Upper lobe of left lung (tissue), 6 donors: ENCODE measurements at regions not wholly inside any gene's neighbourhood (a gene's known extent, or its start where the extent isn't known, plus 50 kb on each side); places are given as distances from the start of the nearest gene placed in this dataset.

Experiments used
- ATAC-seq, 2 donors: fragments of 200-7000 bp; cut with Tn5 transposase; one replicate each; pipeline ENCODE4 v1.9.1; 2022; ENCODE audit warnings: mild to moderate bottlenecking in 2 of 2, moderate library complexity in 2 of 2; ENCODE audit not compliant: low FRiP score in 2 of 2
- DNase-seq, 2 donors: peaks; one replicate each; pipeline ENCODE4 v3.0.0-alpha.2; 2019 to 2020
- H3K27ac ChIP-seq, 4 donors: fragments of 200-600 bp; sonication (generic); one replicate each; pipeline ENCODE4 v1.5.1; 2016 to 2019
- H3K27me3 ChIP-seq, 4 donors: fragments of 200-600 bp; sonication (generic); one replicate each; pipeline ENCODE4 v1.5.1; 2017 to 2019
- H3K36me3 ChIP-seq, 4 donors: fragments of 200-600 bp; sonication (generic); one replicate each; pipeline ENCODE4 v1.5.1; 2016 to 2019
- H3K4me1 ChIP-seq, 4 donors: fragments of 200-600 bp; sonication (generic); one replicate each; pipeline ENCODE4 v1.5.1; 2018 to 2019
- H3K4me3 ChIP-seq, 4 donors: fragments of 200-600 bp; sonication (generic); one replicate each; pipeline ENCODE4 v1.5.1; 2017 to 2019; ENCODE audit warnings: mild to moderate bottlenecking in 2 of 4, moderate library complexity in 1 of 4
- H3K9me3 ChIP-seq, 4 donors: fragments of 200-600 bp; sonication (generic); one replicate each; pipeline ENCODE4 v1.5.1; 2018 to 2019
- EP300 ChIP-seq, 4 donors: sonication (generic); formaldehyde crosslinking; IDR thresholded peaks; one replicate each; pipeline ENCODE4 v1.5.1; 2017; ENCODE audit warnings: antibody characterized with exemption in 4 of 4, control low read depth in 2 of 4
- POLR2A ChIP-seq, 4 donors: fragments of 450-650 bp; IDR thresholded peaks; one replicate each; pipeline ENCODE4 v1.5.1; 2016 to 2017; ENCODE audit warnings: antibody characterized with exemption in 4 of 4, mild to moderate bottlenecking in 2 of 4
- POLR2AphosphoS5 ChIP-seq, 2 donors: sonication (generic); formaldehyde crosslinking; IDR thresholded peaks; one replicate each; pipeline ENCODE4 v1.5.1; 2017; ENCODE audit warnings: antibody characterized with exemption in 2 of 2
- WGBS, 2 donors: methylation state at CpG; one replicate each; pipeline ENCODE4 v1.1.5; 2017 to 2018; 5-methylcytosine and 5-hydroxymethylcytosine counted together
- TF ChIP-seq, protein P1 (sequence below), 6 experiments: fragments of 450-650 bp in 4 of 6; fragments of 200-600 bp in 2 of 6; sonication (generic) in 2 of 6; IDR thresholded peaks; one replicate each; pipeline ENCODE4 v1.5.1; 2016 to 2019; ENCODE audit warnings: antibody characterized with exemption in 6 of 6
- donor health status: DM: no; HTN: no; CAD: no; lungs with moderate emphysema.
- donor health status: DM: no; HTN: yes; CAD: no; lungs with severe emphysema.

DNA sequence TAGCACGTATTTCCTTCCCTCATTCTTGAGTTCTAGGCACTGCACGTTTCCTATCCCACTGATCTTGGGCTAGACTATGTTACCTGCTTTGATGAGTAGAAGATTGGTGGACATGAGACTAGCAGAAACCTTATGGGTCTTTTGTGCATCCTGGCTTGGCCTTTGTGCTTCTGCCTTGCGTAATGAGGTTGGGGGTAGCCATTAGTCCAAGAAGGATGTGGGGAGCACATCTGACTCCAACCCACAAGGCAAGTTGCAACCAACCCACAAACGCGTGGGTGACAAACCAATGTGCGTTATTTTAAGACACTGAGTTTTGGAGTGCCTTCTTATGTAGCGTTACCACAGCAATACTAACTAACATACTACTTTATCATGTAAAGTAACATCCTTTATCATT lies 180.4 kb upstream of the IRX5 start:
- no peak overlapping the region for H3K27ac ChIP-seq
- no peak for ATAC-seq

DNA sequence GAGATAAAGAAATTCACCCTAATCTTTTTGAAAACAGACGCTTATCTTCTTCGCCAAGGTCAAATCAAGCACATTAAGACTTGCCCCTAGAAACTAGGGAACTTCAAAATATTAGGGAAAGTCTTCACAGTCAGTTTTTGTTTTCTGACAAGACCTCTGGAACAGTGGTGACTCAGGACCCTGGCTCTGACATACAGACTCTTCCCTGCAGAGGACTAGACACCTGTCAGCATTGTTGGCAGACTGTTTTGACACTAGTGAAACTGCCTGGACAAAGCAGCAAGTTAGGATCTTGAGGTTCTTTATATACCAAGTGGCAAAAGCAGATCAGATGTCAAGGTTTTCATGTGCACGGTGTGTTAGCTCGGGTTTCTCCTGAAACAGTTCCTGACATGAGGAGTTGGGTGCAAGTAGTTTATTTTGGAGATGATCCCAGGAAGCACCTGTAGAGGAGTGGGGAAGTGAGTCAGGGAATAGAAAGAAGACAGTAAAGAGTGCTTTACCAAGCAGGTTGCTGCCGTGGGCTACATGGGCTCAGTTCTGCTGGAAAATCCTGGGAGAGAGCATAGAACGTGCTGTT lies 182.0 kb upstream of the IRX5 start:
- 49 to 58% methylated on average over 6 of the region's 6 CpGs for WGBS, 2 donors
- no peaks in the 10 kb centered on the region for H3K9me3 ChIP-seq
- no peak for TF ChIP-seq POLR2AphosphoS5 (IDR thresholded peaks at IDR 0.05)
- TF ChIP-seq POLR2A (IDR thresholded peaks at IDR 0.05) = no peak
- TF ChIP-seq, protein P1, sequence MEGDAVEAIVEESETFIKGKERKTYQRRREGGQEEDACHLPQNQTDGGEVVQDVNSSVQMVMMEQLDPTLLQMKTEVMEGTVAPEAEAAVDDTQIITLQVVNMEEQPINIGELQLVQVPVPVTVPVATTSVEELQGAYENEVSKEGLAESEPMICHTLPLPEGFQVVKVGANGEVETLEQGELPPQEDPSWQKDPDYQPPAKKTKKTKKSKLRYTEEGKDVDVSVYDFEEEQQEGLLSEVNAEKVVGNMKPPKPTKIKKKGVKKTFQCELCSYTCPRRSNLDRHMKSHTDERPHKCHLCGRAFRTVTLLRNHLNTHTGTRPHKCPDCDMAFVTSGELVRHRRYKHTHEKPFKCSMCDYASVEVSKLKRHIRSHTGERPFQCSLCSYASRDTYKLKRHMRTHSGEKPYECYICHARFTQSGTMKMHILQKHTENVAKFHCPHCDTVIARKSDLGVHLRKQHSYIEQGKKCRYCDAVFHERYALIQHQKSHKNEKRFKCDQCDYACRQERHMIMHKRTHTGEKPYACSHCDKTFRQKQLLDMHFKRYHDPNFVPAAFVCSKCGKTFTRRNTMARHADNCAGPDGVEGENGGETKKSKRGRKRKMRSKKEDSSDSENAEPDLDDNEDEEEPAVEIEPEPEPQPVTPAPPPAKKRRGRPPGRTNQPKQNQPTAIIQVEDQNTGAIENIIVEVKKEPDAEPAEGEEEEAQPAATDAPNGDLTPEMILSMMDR (IDR thresholded peaks at IDR 0.05) = no peak
- TF ChIP-seq EP300 (IDR thresholded peaks at IDR 0.05) = no peak
- H3K27me3 ChIP-seq = no peaks in the 10 kb centered on the region
- no peak for ATAC-seq
- H3K4me1 ChIP-seq = no peaks in the 10 kb centered on the region
- no peak overlapping the region for H3K4me3 ChIP-seq
- no peak overlapping the region for H3K27ac ChIP-seq
- no peak for DNase-seq
- H3K36me3 ChIP-seq = no peaks in the 10 kb centered on the region

More for the DNA sequence above, 180.4 kb upstream of the IRX5 start:
- no peak overlapping the region for H3K4me3 ChIP-seq
- no peaks in the 10 kb centered on the region for H3K36me3 ChIP-seq
- H3K4me1 ChIP-seq = no peaks in the 10 kb centered on the region
- no peak for DNase-seq
- no peaks in the 10 kb centered on the region for H3K27me3 ChIP-seq
- TF ChIP-seq, protein P1 (IDR thresholded peaks at IDR 0.05) = no peak
- no peak for TF ChIP-seq EP300 (IDR thresholded peaks at IDR 0.05)
- no peak for TF ChIP-seq POLR2A (IDR thresholded peaks at IDR 0.05)
- no peak for TF ChIP-seq POLR2AphosphoS5 (IDR thresholded peaks at IDR 0.05)
- H3K9me3 ChIP-seq = no peaks in the 10 kb centered on the region
- 78 to 84% methylated on average over 6 to 7 of the region's 7 CpGs for WGBS, 2 donors

DNA sequence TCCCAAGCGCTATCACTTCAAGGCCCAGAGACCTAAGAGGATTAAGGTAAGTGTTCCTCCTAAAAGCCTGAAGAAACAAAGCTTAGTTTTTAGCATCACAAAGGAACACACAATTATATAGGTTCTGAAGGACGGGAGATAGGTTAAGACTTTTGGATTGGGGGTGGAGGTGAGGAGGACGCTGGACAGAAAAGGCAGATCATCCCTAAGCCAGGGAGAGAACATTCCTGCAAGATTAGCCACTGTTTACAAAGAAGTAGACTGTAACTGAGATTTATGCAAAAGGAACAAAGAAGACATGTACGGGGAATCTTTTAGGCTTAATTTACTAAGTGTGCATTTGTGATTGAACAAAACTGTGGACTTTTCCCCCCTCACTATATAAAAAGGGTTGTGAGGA lies 184.1 kb upstream of the IRX5 start:
- H3K36me3 ChIP-seq = no peaks in the 10 kb centered on the region
- H3K4me3 ChIP-seq = no peak overlapping the region
- no peak overlapping the region for H3K27ac ChIP-seq
- DNase-seq (no peak), ATAC-seq (no peak)
- no peaks in the 10 kb centered on the region for H3K9me3 ChIP-seq
- TF ChIP-seq, protein P1 (IDR thresholded peaks at IDR 0.05) = no peak
- TF ChIP-seq EP300 (IDR thresholded peaks at IDR 0.05) = no peak
- no peak for TF ChIP-seq POLR2A (IDR thresholded peaks at IDR 0.05)
- no peak for TF ChIP-seq POLR2AphosphoS5 (IDR thresholded peaks at IDR 0.05)
- no peaks in the 10 kb centered on the region for H3K4me1 ChIP-seq
- WGBS, 2 donors = 84 to 86% methylated on average over 4 of the region's 4 CpGs
- H3K27me3 ChIP-seq = no peaks in the 10 kb centered on the region

DNA sequence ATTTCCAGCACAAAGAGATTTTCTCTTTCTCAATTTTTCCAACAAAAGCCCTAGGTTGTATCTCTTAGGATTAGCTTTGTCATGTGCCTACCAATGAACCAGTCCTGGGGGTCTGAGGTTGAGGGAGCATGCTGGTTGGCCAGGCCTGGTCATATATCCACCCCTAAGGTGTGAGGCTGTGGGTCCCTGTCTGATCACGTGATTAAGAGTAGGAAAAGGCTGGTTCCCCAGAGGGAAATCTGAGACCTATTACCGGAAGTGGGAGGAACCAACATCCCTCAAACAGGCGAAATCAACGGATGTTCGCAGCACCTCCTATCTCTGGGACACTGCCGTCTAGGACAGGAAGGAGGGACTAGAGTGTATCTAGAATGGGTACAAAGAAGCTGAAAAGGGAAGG lies 185.7 kb upstream of the IRX5 start:
- H3K36me3 ChIP-seq = no peaks in the 10 kb centered on the region
- H3K9me3 ChIP-seq = no peaks in the 10 kb centered on the region
- ATAC-seq = no peak
- H3K27ac ChIP-seq = no peak overlapping the region
- 75 to 81% methylated on average over 6 of the region's 6 CpGs for WGBS, 2 donors
- no peaks in the 10 kb centered on the region for H3K27me3 ChIP-seq
- no peak for DNase-seq
- no peak overlapping the region for H3K4me3 ChIP-seq
- TF ChIP-seq POLR2A (IDR thresholded peaks at IDR 0.05) (no peak), EP300 (IDR thresholded peaks at IDR 0.05) (no peak), POLR2AphosphoS5 (IDR thresholded peaks at IDR 0.05) (no peak)
- TF ChIP-seq, protein P1 (IDR thresholded peaks at IDR 0.05) = no peak
- no peaks in the 10 kb centered on the region for H3K4me1 ChIP-seq

DNA sequence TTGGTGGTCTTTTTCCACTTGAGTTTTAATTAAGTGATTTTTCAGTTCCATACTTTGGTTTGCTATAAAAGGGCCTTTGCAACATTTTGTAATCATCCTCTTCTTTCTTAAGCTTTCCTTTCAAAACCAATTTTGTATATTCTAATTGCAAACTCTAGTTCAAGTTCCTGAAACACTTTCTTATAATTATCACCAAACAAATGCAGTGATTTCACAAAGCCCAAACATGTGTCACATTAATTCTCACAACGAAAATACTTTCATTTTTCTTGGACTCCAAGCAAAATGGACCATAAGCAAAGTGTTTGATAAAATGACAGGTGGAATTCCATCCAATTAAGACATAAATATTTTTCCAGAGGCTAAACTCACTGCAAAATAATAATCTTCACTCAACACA lies 188.2 kb upstream of the IRX5 start:
- TF ChIP-seq POLR2AphosphoS5 (IDR thresholded peaks at IDR 0.05) (no peak), EP300 (IDR thresholded peaks at IDR 0.05) (no peak), POLR2A (IDR thresholded peaks at IDR 0.05) (no peak)
- TF ChIP-seq, protein P1 (IDR thresholded peaks at IDR 0.05) = no peak
- no peaks in the 10 kb centered on the region for H3K9me3 ChIP-seq
- H3K27me3 ChIP-seq = no peaks in the 10 kb centered on the region
- no peaks in the 10 kb centered on the region for H3K36me3 ChIP-seq
- 57 to 58% methylated on average over 1 of the region's 1 CpG for WGBS, 2 donors
- no peak overlapping the region for H3K4me3 ChIP-seq
- no peak for ATAC-seq
- no peak for DNase-seq
- H3K27ac ChIP-seq = no peak overlapping the region
- H3K4me1 ChIP-seq = no peaks in the 10 kb centered on the region
